Neural progenitor cell (in vitro differentiated cells): ENCODE measurements at regions not wholly inside any gene's neighbourhood (a gene's known extent, or its start where the extent isn't known, plus 50 kb on each side); places are given as distances from the start of the nearest gene placed in this dataset.

Experiments used
- DNase-seq: peaks from one replicate; pipeline ENCODE4 v3.0.0-alpha.2; 2016; ENCODE audit warnings: low spot score
- H2AFZ ChIP-seq: fragments of 200-600 bp; sonication (generic); replicated peaks from 2 replicates; pipeline ENCODE4 v1.6.1; 2016; ENCODE audit warnings: antibody characterized with exemption
- H3F3A ChIP-seq: fragments of 200-600 bp; sonication (generic); 2 replicates; pipeline ENCODE4 v1.6.1; 2016; ENCODE audit warnings: antibody characterized with exemption, low read depth
- H3K27ac ChIP-seq: fragments of 200-600 bp; sonication (generic); 2 replicates; pipeline ENCODE4 v1.5.1; 2016; ENCODE audit warnings: mild to moderate bottlenecking
- H3K27me3 ChIP-seq: fragments of 200-600 bp; sonication (generic); 2 replicates; pipeline ENCODE4 v1.6.1; 2016; ENCODE audit warnings: mild to moderate bottlenecking, moderate library complexity
- H3K36me3 ChIP-seq: fragments of 200-600 bp; sonication (generic); 2 replicates; pipeline ENCODE4 v1.5.1; 2016
- H3K4me1 ChIP-seq: fragments of 200-600 bp; sonication (generic); 2 replicates; pipeline ENCODE4 v1.6.1; 2016; ENCODE audit warnings: mixed run types
- H3K4me2 ChIP-seq: fragments of 200-600 bp; sonication (generic); 2 replicates; pipeline ENCODE4 v1.6.1; 2016
- H3K4me3 ChIP-seq: fragments of 200-600 bp; sonication (generic); 2 replicates; pipeline ENCODE4 v1.5.1; 2016
- H3K79me2 ChIP-seq: fragments of 200-600 bp; sonication (generic); 2 replicates; pipeline ENCODE4 v1.6.1; 2016; ENCODE audit warnings: low read depth
- H3K9ac ChIP-seq: fragments of 200-600 bp; sonication (generic); 2 replicates; pipeline ENCODE4 v1.6.1; 2016
- H3K9me3 ChIP-seq: fragments of 200-600 bp; sonication (generic); 2 replicates; pipeline ENCODE4 v1.5.1; 2016; ENCODE audit warnings: low read depth
- H4K20me1 ChIP-seq: fragments of 200-600 bp; sonication (generic); 2 replicates; pipeline ENCODE4 v1.6.1; 2016; ENCODE audit warnings: low read depth
- H3K27ac Mint-ChIP-seq: 3 replicates; pipeline ENCODE4 v1.8.0; 2021; ENCODE audit warnings: mixed read lengths
- H3K27me3 Mint-ChIP-seq: 2 replicates; pipeline ENCODE4 v1.8.0; 2022; ENCODE audit warnings: low read depth, mild to moderate bottlenecking, inconsistent platforms, moderate library complexity, mixed read lengths; ENCODE audit not compliant: insufficient read depth
- H3K36me3 Mint-ChIP-seq: 3 replicates; pipeline ENCODE4 v1.8.0; 2021; ENCODE audit warnings: mixed read lengths
- H3K4me1 Mint-ChIP-seq: 3 replicates; pipeline ENCODE4 v1.8.0; 2021; ENCODE audit warnings: mixed read lengths
- H3K4me3 Mint-ChIP-seq: 3 replicates; pipeline ENCODE4 v1.8.0; 2021; ENCODE audit warnings: mild to moderate bottlenecking, moderate library complexity, mixed read lengths
- H3K9me3 Mint-ChIP-seq: 3 replicates; pipeline ENCODE4 v1.8.0; 2020; ENCODE audit warnings: mixed read lengths
- EZH2 ChIP-seq: fragments of 200-600 bp; sonication (generic); IDR thresholded peaks from 2 replicates; pipeline ENCODE4 v1.6.1; 2017; ENCODE audit warnings: antibody characterized with exemption, mild to moderate bottlenecking, moderate library complexity
- EZH2phosphoT487 ChIP-seq: fragments of 200-600 bp; sonication (generic); IDR thresholded peaks from 2 replicates; pipeline ENCODE4 v1.6.1; 2017; ENCODE audit warnings: antibody characterized with exemption
- TF ChIP-seq, protein P1 (sequence below): fragments of 200-600 bp; sonication (generic); IDR thresholded peaks from 2 replicates; pipeline ENCODE4 v1.5.1; 2017; ENCODE audit warnings: antibody characterized with exemption, mild to moderate bottlenecking

DNA sequence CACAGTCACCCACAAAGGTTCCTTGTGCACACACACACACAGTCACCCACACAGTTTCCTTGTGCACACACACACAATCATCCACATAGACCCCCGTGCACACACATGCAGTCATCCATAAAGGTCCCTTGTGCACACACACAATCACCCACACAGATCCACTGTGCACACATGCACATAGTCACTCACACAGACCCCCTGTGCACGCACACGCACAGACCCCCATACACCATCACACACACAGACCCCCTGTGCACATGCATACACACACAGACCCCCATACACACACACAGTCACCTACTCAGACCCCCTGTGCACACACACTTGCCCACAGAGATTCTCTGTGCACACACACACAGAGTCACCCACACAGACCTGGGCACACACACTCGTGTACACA is 107.1 kb downstream of the HSPH1 start:
- Histone ChIP-seq H3K79me2 (no peaks in the 10 kb centered on the region), H3K4me1 (no peaks in the 10 kb centered on the region), H3K4me2 (no peak overlapping the region), H3K36me3 (no peaks in the 10 kb centered on the region), H3K9ac (no peak overlapping the region), H4K20me1 (no peaks in the 10 kb centered on the region), H3F3A (no peaks in the 10 kb centered on the region), H3K9me3 (no peaks in the 10 kb centered on the region), H3K4me3 (no peak overlapping the region), H3K27me3 (no peaks in the 10 kb centered on the region), H2AFZ (no peak overlapping the region), H3K27ac (no peak overlapping the region)
- TF ChIP-seq EZH2phosphoT487 (no peak), EZH2 (no peak)
- TF ChIP-seq, protein P1, sequence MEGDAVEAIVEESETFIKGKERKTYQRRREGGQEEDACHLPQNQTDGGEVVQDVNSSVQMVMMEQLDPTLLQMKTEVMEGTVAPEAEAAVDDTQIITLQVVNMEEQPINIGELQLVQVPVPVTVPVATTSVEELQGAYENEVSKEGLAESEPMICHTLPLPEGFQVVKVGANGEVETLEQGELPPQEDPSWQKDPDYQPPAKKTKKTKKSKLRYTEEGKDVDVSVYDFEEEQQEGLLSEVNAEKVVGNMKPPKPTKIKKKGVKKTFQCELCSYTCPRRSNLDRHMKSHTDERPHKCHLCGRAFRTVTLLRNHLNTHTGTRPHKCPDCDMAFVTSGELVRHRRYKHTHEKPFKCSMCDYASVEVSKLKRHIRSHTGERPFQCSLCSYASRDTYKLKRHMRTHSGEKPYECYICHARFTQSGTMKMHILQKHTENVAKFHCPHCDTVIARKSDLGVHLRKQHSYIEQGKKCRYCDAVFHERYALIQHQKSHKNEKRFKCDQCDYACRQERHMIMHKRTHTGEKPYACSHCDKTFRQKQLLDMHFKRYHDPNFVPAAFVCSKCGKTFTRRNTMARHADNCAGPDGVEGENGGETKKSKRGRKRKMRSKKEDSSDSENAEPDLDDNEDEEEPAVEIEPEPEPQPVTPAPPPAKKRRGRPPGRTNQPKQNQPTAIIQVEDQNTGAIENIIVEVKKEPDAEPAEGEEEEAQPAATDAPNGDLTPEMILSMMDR = no peak
- Mint-ChIP-seq H3K9me3 (no peaks in the 10 kb centered on the region), H3K4me3 (no peak overlapping the region), H3K4me1 (peaks cover 5% of the 10 kb centered on the region), H3K36me3 (no peaks in the 10 kb centered on the region), H3K27ac (no peak overlapping the region), H3K27me3 (no peaks in the 10 kb centered on the region)
- no peak for DNase-seq

DNA sequence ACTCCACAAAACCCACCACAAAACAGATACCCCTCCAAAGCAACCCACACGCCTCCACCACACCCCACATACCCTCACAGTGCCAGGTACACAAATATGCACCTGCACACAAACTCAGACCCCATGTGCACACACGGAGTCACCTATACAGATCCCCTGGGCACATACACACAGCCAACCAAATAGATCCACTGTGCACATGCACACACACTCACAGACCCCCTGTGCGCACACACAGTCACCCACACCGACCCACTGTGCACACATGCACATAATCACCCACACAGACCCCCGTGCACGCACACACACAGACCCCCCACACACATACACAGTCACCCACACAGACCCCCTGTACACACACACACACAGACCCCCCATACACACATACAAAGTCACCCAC is 107.8 kb downstream of the HSPH1 start:
- Histone ChIP-seq H3F3A (no peaks in the 10 kb centered on the region), H3K4me1 (no peaks in the 10 kb centered on the region), H2AFZ (no peak overlapping the region), H3K27me3 (no peaks in the 10 kb centered on the region), H3K4me2 (no peak overlapping the region), H3K79me2 (no peaks in the 10 kb centered on the region), H3K9ac (no peak overlapping the region), H3K9me3 (no peaks in the 10 kb centered on the region), H3K27ac (no peak overlapping the region), H3K36me3 (no peaks in the 10 kb centered on the region), H3K4me3 (no peak overlapping the region), H4K20me1 (no peaks in the 10 kb centered on the region)
- H3K27ac Mint-ChIP-seq = no peak overlapping the region
- no peak for DNase-seq
- no peaks in the 10 kb centered on the region for H3K36me3 Mint-ChIP-seq
- no peaks in the 10 kb centered on the region for H3K27me3 Mint-ChIP-seq
- TF ChIP-seq EZH2 = no peak
- TF ChIP-seq, protein P1 = no peak
- TF ChIP-seq EZH2phosphoT487 = no peak
- H3K9me3 Mint-ChIP-seq = no peaks in the 10 kb centered on the region
- no peak overlapping the region for H3K4me3 Mint-ChIP-seq
- peaks cover 5% of the 10 kb centered on the region for H3K4me1 Mint-ChIP-seq

DNA sequence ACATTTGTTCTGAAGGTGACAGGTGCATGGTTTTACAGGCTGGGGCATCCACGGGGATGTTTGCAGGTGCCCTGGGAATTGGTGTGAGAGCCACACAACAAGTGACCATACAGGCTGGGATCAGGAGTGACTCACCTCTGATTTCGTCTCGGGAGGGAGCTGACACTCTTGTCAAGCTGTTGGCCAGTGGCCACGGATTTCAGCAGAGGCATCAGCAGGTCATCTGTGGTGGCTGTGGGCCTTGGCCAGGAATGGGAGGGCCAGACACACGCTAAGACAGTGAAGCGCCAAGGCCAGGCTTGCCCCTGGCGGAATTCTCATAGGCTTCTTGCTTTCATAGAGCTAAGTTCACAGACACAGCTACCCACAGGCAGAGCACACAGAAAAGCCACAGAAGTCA is 108.6 kb downstream of the HSPH1 start:
- Histone ChIP-seq H3K79me2 (no peaks in the 10 kb centered on the region), H3K27ac (no peak overlapping the region), H3K27me3 (no peaks in the 10 kb centered on the region), H3K4me2 (no peak overlapping the region), H3K9ac (no peak overlapping the region), H3K4me3 (no peak overlapping the region), H4K20me1 (no peaks in the 10 kb centered on the region), H2AFZ (no peak overlapping the region), H3K9me3 (no peaks in the 10 kb centered on the region), H3K36me3 (no peaks in the 10 kb centered on the region), H3K4me1 (no peaks in the 10 kb centered on the region), H3F3A (no peaks in the 10 kb centered on the region)
- H3K27me3 Mint-ChIP-seq = no peaks in the 10 kb centered on the region
- H3K4me3 Mint-ChIP-seq = no peak overlapping the region
- H3K36me3 Mint-ChIP-seq = no peaks in the 10 kb centered on the region
- no peak for DNase-seq
- TF ChIP-seq EZH2phosphoT487 (no peak), EZH2 (no peak)
- TF ChIP-seq, protein P1 = no peak
- peaks cover 5% of the 10 kb centered on the region for H3K4me1 Mint-ChIP-seq
- H3K27ac Mint-ChIP-seq = no peak overlapping the region
- H3K9me3 Mint-ChIP-seq = no peaks in the 10 kb centered on the region

DNA sequence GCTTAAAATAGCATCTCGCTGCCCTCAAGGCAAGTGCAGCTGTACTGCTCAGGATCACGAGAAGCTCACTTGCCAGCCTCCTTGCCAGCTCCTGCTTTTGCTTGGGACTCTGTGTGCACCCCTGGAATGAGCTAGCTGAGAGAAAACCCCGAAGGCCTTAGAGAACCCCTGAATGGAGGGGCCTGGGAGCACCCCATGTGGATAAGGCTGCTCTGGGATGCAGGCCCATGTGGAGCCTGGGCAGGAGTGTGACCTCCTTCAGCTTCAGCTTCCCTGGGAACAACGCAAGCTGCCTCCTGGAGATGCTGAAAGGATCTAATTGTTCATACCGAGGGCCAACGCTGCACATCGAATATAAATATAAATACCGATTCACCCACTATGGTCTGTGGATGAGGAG is 109.2 kb downstream of the HSPH1 start:
- peaks cover 5% of the 10 kb centered on the region for H3K4me1 Mint-ChIP-seq
- TF ChIP-seq EZH2phosphoT487 (no peak), EZH2 (no peak)
- TF ChIP-seq, protein P1 = no peak
- no peak for DNase-seq
- Histone ChIP-seq H3K27me3 (no peaks in the 10 kb centered on the region), H3K36me3 (no peaks in the 10 kb centered on the region), H3K4me3 (no peak overlapping the region), H3K27ac (no peak overlapping the region), H3K9ac (no peak overlapping the region), H4K20me1 (no peaks in the 10 kb centered on the region), H3K79me2 (no peaks in the 10 kb centered on the region), H3K4me2 (no peak overlapping the region), H3K9me3 (no peaks in the 10 kb centered on the region), H3F3A (no peaks in the 10 kb centered on the region), H3K4me1 (no peaks in the 10 kb centered on the region), H2AFZ (no peak overlapping the region)
- no peaks in the 10 kb centered on the region for H3K9me3 Mint-ChIP-seq
- H3K27me3 Mint-ChIP-seq = no peaks in the 10 kb centered on the region
- H3K4me3 Mint-ChIP-seq = no peak overlapping the region
- H3K27ac Mint-ChIP-seq = no peak overlapping the region
- no peaks in the 10 kb centered on the region for H3K36me3 Mint-ChIP-seq
